GM12872 (cell line): ENCODE measurements at regions not wholly inside any gene's neighbourhood (a gene's known extent, or its start where the extent isn't known, plus 50 kb on each side); places are given as distances from the start of the nearest gene placed in this dataset.

ENCODE experiments used
- CTCF ChIP-seq: IDR thresholded peaks from 3 replicates; pipeline ENCODE4 v1.5.1; 2011; ENCODE audit warnings: low read depth, mild to moderate bottlenecking, low read length, moderate library complexity; ENCODE audit not compliant: insufficient read depth

GRCh38 chr19:30254789-30255188, 117.4 kb upstream of the ZNF536 start:
- no peak for TF ChIP-seq CTCF

GRCh38 chr19:30255791-30256495, 116.2 kb upstream of the ZNF536 start:
- no peak for TF ChIP-seq CTCF

- no peak for TF ChIP-seq CTCF
These were observed 115.7 kb upstream of the ZNF536 start for GRCh38 chr19:30256496-30256850.

GRCh38 chr19:30263830-30264381, 108.3 kb upstream of the ZNF536 start:
- no peak for TF ChIP-seq CTCF

GRCh38 chr19:30266687-30267086, 105.5 kb upstream of the ZNF536 start:
- TF ChIP-seq CTCF, result no peak

- TF ChIP-seq CTCF, result no peak
These were observed 104.9 kb upstream of the ZNF536 start for GRCh38 chr19:30267332-30267731.

- TF ChIP-seq CTCF, result no peak
These were observed 103.6 kb upstream of the ZNF536 start for GRCh38 chr19:30268601-30269000.
